NT2/D1 (cell line): ENCODE measurements at regions not wholly inside any gene's neighbourhood (a gene's known extent, or its start where the extent isn't known, plus 50 kb on each side); places are given as distances from the start of the nearest gene placed in this dataset.

Experiments used
- DNase-seq: peaks from one replicate; pipeline ENCODE4 v3.0.0-alpha.2; 2011; ENCODE audit warnings: low read depth, low spot score
- H3K27me3 ChIP-seq: 2 replicates; pipeline ENCODE4 v1.6.0; 2011; ENCODE audit warnings: mild to moderate bottlenecking; ENCODE audit not compliant: insufficient read length, insufficient read depth
- H3K36me3 ChIP-seq: 2 replicates; pipeline ENCODE4 v1.6.1; 2011; ENCODE audit warnings: mild to moderate bottlenecking, low read length, mixed read lengths; ENCODE audit not compliant: insufficient read depth, insufficient read length
- H3K4me1 ChIP-seq: 2 replicates; pipeline ENCODE4 v1.5.1; 2011; ENCODE audit not compliant: insufficient read depth, insufficient read length
- H3K4me3 ChIP-seq: 2 replicates; pipeline ENCODE4 v1.5.1; 2011; ENCODE audit warnings: low read depth; ENCODE audit not compliant: insufficient read length
- H3K9ac ChIP-seq: 2 replicates; pipeline ENCODE4 v1.6.0; 2011; ENCODE audit warnings: low read depth; ENCODE audit not compliant: insufficient read length
- H3K9me3 ChIP-seq: 2 replicates; pipeline ENCODE4 v1.5.1; 2011; ENCODE audit warnings: mild to moderate bottlenecking, low read length; ENCODE audit not compliant: insufficient read depth
- SUZ12 ChIP-seq: IDR thresholded peaks from 2 replicates; pipeline ENCODE4 v1.6.1; 2011; ENCODE audit not compliant: insufficient read length, insufficient read depth; ENCODE audit errors: extremely low read depth
- YY1 ChIP-seq: IDR thresholded peaks from 2 replicates; pipeline ENCODE4 v1.6.1; 2011; ENCODE audit not compliant: insufficient read length, insufficient read depth
- ZNF274 ChIP-seq: IDR thresholded peaks from 2 replicates; pipeline ENCODE4 v1.6.1; 2011; ENCODE audit warnings: mild to moderate bottlenecking, low read depth, low read length

- Histone ChIP-seq H3K27me3 (no peaks in the 10 kb centered on the region), H3K9ac (no peak overlapping the region), H3K9me3 (no peaks in the 10 kb centered on the region), H3K4me1 (no peaks in the 10 kb centered on the region), H3K4me3 (no peak overlapping the region), H3K36me3 (no peaks in the 10 kb centered on the region)
- no peak for TF ChIP-seq SUZ12
- TF ChIP-seq YY1 = no peak
- TF ChIP-seq ZNF274 = no peak
- DNase-seq = no peak
Observed at GRCh38 chr17:62860962-62861873, 53.1 kb upstream of the MARCHF10 start.

GRCh38 chr17:62859146-62859545, 51.0 kb upstream of the MARCHF10 start:
- TF ChIP-seq ZNF274 (no peak), YY1 (no peak), SUZ12 (no peak)
- Histone ChIP-seq H3K27me3 (no peaks in the 10 kb centered on the region), H3K36me3 (no peaks in the 10 kb centered on the region), H3K4me1 (no peaks in the 10 kb centered on the region), H3K9me3 (0 out of 2 replicates have a peak, but pooled peaks cover under 1% of the 10 kb centered on the region), H3K4me3 (no peak overlapping the region), H3K9ac (no peak overlapping the region)
- DNase-seq = no peak
